ENCODE measurements at regions not wholly inside any gene's neighbourhood (a gene's known extent, or its start where the extent isn't known, plus 50 kb on each side); places are given as distances from the start of the nearest gene placed in this dataset.

DNA sequence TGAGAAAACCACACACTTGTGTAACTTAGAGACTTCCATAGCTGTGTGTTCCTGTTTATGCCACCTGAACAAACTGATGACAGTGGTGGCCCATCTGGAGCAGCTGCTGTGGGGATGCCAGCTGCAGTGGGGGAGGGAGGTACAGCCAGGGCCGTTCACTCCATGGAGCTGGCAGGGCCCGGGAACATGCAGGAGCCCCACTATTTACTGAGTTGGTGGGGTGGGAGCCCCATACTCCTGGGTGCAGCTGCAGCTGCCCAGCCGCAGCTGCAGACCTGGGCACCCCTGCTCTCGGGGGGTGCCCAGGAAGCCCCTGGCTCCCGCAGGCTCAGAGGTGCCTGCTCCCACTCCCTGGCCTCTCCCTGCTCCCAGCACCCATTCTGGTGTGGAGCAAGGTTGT is 398.6 kb upstream of the RASGEF1B start:
- no peak for DNase-seq

- DNase-seq: no peak
Measured at GRCh38 chr4:81860111-81860510, 388.4 kb upstream of the RASGEF1B start.

DNA sequence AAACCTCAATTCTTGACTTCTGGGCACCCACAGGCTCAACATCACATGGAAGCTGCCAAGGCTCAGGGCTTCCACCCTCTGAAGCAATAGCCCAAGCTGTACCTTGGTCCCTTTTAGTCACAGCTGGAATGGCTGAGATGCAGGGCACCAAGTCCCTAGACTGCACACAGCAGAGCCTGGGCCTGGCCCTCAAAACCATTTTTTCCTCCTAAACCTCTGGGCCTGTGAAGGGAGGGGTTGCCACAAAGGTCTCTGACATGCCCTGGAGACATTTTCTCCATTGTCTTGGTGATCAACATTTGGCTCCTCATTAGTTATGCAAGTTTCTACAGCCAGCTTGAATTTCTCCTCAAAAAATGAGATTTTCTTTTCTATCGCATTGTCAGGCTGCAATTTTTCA is 382.7 kb upstream of the RASGEF1B start:
- no peak for DNase-seq

DNA sequence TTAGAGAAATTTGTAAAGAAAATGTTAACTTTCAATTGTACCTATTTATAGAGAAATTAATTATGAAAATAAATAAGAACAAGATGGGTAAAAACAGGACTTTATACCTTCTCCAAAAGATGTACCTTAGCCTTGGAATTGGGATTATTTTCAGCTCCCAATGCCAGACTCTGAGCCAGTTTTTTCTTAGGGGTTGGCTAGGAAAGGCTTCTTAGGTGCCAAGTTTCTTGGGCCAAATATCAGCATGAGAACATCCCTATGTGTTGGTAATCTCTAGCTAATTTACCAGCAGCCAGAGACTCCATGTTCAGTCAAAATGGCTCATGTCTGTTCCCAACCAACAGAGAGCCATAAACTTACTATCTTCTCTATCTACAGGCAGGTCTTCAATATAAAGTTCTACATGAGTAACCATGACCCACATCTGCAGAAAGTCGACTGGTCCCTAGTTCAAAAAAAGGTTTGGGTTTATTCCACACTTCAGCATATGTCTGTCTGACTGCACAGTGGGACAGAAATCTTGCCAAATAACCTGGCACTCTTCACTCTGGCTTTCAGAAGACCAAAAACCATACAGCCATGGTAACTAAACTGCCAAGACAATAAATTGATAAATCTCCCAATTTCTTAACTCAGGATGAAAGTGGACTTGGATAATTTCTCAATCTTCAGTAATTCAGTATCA is 380.5 kb upstream of the RASGEF1B start:
- DNase-seq: no peak

GRCh38 chr4:81850701-81851100 is 379.0 kb upstream of the RASGEF1B start:
- no peak for DNase-seq

DNA sequence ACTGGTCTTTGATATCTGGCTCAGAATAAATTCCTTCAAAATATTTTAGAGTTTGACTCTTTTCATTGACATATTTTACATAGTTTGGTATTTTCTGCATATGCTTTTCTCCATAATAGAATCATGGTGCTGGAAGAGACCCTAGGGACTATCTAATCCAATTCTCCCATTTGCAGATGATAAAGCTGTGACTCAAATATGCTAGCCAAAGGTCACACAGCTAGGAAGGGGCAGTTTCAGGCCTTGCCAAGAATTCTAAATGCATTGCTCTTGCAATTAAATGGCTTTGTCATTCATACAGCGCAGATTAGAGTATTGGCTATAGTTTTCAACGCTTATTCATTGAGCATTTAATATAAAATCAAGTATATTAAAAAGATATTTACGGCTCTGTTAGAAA is 374.1 kb upstream of the RASGEF1B start:
- no peak for DNase-seq

DNA sequence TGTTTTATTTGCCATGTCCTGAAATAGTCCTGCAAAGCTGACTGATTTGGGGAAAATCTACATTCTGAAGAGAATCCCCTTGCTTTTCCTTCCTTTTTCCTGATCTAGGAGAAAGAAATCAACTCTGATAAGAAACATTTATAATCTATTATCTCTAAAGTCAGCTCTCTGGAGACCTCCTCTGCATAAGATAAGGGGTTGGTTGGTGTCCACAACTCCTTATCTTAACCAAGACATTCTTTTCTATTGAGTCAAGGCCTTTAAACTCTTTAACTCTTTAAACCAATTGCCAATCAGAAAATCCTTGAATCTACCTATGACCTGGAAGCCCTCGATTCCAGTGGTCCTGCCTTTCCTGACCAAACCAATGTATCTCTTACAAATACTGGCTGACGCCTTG is 373.6 kb upstream of the RASGEF1B start:
- no peak for DNase-seq

- DNase-seq: peak; percentile 56
Measured at GRCh38 chr4:81844717-81845116, 373.0 kb upstream of the RASGEF1B start.

- no peak for DNase-seq
Measured at GRCh38 chr4:81839347-81840042, 367.8 kb upstream of the RASGEF1B start.

- no peak for DNase-seq
Measured at GRCh38 chr4:81838586-81838985, 366.9 kb upstream of the RASGEF1B start.

GRCh38 chr4:81836716-81837115 is 365.0 kb upstream of the RASGEF1B start:
- no peak for DNase-seq

- DNase-seq: no peak
Measured at GRCh38 chr4:81833576-81833975, 361.9 kb upstream of the RASGEF1B start.

GRCh38 chr4:81828991-81829390 is 357.3 kb upstream of the RASGEF1B start:
- no peak for DNase-seq

DNA sequence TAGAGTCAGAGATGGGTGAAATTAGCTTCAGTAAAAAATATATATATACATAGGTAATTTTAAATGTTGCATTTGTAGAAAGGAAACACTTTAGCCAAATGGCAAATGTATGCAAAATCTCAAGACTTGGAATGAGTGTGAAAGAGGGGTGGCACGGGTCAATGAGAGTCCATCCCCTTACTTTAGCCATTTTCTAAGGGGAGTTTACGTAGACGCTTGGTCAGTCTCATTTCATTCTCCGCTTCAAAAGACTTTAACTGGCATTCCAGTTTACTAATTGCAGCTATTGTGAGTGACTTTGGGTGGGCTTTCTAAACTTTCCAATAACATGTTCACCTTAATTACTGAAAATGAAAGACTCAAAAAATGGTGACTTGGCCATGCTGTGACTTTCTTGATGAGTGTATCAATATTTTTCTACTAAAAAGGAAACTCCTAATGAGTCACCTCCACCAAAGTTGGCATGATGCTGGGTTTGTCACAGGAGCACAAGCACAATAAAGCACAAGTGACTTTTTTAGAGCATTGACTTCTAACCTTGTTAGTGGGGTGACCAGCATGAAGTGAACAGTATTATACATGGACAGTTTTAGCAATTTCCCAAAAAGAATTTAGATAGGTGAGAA is 356.0 kb upstream of the RASGEF1B start:
- no peak for DNase-seq

DNA sequence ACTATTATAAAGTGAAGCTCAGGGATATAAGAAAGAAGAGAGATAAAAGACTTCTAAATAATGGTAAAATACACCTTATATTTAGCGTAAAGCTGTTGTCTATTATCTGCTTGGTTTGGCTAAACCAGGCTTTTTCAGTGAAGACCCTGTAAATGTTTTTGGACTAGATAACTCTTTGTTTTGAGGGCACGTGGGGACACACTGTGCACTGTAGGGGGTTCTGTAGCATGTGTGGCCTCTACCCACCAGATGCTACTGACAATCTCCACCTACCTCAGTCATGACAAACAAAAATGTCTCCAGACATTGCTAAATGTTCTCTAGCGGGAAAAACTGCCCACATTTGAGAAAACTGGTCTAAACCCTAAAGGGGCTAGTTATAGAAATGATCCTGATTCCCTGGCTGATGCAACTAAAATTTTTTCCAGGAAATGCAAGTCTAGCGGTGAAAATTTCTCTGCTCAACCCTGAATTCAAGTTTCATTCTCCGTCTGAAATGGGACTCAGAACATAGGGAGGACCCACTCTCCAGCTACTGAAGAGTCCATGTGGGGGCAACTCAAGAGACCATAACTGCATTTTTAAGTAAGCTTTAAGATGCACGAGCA is 355.2 kb upstream of the RASGEF1B start:
- no peak for DNase-seq

- DNase-seq: no peak
Measured at GRCh38 chr4:81826335-81826734, 354.6 kb upstream of the RASGEF1B start.

GRCh38 chr4:81818385-81818920 is 346.7 kb upstream of the RASGEF1B start:
- no peak for DNase-seq

- no peak for DNase-seq
Measured at GRCh38 chr4:81816031-81816761, 344.5 kb upstream of the RASGEF1B start.

- DNase-seq: no peak
Measured at GRCh38 chr4:81814987-81815541, 343.4 kb upstream of the RASGEF1B start.

DNA sequence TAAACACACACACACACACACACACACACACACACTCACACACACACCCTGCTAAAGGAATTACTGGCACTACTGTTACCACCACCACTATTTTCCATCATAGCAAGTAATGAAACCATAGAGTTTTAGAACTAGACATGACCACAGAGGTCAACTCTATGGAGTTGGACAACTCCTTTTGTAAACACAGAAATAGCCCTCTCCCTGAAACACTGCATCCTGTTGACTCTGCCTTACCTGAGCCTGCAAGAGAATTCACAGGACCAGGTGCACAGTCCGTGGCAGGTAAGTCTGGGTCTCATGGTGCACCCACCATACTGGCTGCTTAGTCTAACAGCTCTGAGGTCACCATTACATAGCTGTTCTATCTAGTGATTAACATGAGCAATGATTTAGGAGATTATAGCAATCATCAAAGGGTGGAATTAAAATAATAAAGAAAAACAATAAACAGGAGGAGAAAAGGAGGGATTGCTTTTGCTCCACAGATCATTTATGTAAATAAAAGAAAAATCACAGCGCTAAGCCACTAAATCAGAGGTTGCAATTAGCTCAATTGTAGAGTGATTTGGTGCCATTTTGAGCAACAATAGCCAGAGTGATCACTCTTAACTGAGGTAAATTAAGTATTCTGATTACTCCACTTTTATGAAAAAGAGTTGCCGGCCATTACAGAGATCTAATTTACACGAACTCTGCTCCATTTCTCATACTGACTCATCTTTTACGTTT is 340.0 kb upstream of the RASGEF1B start:
- DNase-seq: no peak

GRCh38 chr4:81808011-81808672 is 336.4 kb upstream of the RASGEF1B start:
- no peak for DNase-seq

Measured in fibroblast of skin of abdomen (primary cell).